ENCODE measurements at regions not wholly inside any gene's neighbourhood (a gene's known extent, or its start where the extent isn't known, plus 50 kb on each side); places are given as distances from the start of the nearest gene placed in this dataset.

GRCh38 chr1:88145752-88146151 lies 538.3 kb upstream of the PKN2 start:
- TF ChIP-seq CTCF (IDR thresholded peaks at IDR 0.05) (no peak), POLR2A (IDR thresholded peaks at IDR 0.05) (no peak)

Measured in body of pancreas (tissue), 4 donors.